PC-9 (cell line): ENCODE measurements at regions not wholly inside any gene's neighbourhood (a gene's known extent, or its start where the extent isn't known, plus 50 kb on each side); places are given as distances from the start of the nearest gene placed in this dataset.

Experiments
- BruUV-seq: library from RNA; stranded (reverse); fragments of 400-500 nt; replicated peaks from 2 replicates; lab custom pipeline; 2021; lab: Mats Ljungman, UMichigan
- CTCF ChIA-PET: fragments of 300-600 bp; sonication (Branson Sonifier 250); formaldehyde crosslinking; loops from one replicate; lab custom pipeline; 2022; ENCODE audit warnings: antibody characterized with exemption; lab: Charles Lee
- POLR2A ChIA-PET: fragments of 300-600 bp; sonication (Branson Sonifier 250); formaldehyde crosslinking; loops from one replicate; lab custom pipeline; 2022; ENCODE audit warnings: antibody characterized with exemption; ENCODE audit not compliant: unreplicated experiment; lab: Charles Lee
- DNase-seq, 2 experiments: peaks; one replicate each; pipeline versions ENCODE4 v3.0.0 to v3.0.0-alpha.2; 2015 to 2022; ENCODE audit warnings: mixed read lengths in 1 of 2
- H2AFZ ChIP-seq: fragments of 200-600 bp; sonication (generic); 2 replicates; pipeline ENCODE4 v1.8.1; 2017; ENCODE audit warnings: antibody characterized with exemption
- H3F3A ChIP-seq: fragments of 200-600 bp; sonication (generic); 2 replicates; pipeline ENCODE4 v1.8.1; 2017; ENCODE audit warnings: antibody characterized with exemption, mild to moderate bottlenecking, low read depth; ENCODE audit not compliant: insufficient read depth
- H3K27ac ChIP-seq: fragments of 200-600 bp; sonication (generic); 2 replicates; pipeline ENCODE4 v1.6.1; 2016; ENCODE audit warnings: mixed run types
- H3K27me3 ChIP-seq: fragments of 200-600 bp; sonication (generic); 2 replicates; pipeline ENCODE4 v1.6.1; 2016; ENCODE audit warnings: low read depth, mixed run types; ENCODE audit not compliant: insufficient read depth
- H3K36me3 ChIP-seq: fragments of 200-600 bp; sonication (generic); 2 replicates; pipeline ENCODE4 v1.6.1; 2016; ENCODE audit warnings: low read depth, mixed run types
- H3K4me1 ChIP-seq: fragments of 200-600 bp; sonication (generic); replicated peaks from 2 replicates; pipeline ENCODE4 v1.6.1; 2016; ENCODE audit warnings: mixed run types; ENCODE audit not compliant: insufficient read depth
- H3K4me2 ChIP-seq: fragments of 200-600 bp; sonication (generic); 2 replicates; pipeline ENCODE4 v1.6.1; 2017; ENCODE audit warnings: mixed run types
- H3K4me3 ChIP-seq: fragments of 200-600 bp; sonication (generic); 2 replicates; pipeline ENCODE4 v1.6.1; 2016; ENCODE audit warnings: mixed run types
- H3K79me2 ChIP-seq: fragments of 200-600 bp; sonication (generic); 2 replicates; pipeline ENCODE4 v1.6.1; 2017; ENCODE audit warnings: low read depth, mixed run types
- H3K9me2 ChIP-seq: fragments of 200-600 bp; sonication (generic); 2 replicates; pipeline ENCODE4 v1.8.1; 2017; ENCODE audit warnings: mild to moderate bottlenecking; ENCODE audit not compliant: insufficient read depth
- H3K9me3 ChIP-seq: fragments of 200-600 bp; sonication (generic); 2 replicates; pipeline ENCODE4 v1.8.1; 2016; ENCODE audit warnings: low read depth; ENCODE audit not compliant: insufficient read depth
- H4K20me1 ChIP-seq: fragments of 200-600 bp; sonication (generic); 2 replicates; pipeline ENCODE4 v1.8.1; 2017; ENCODE audit not compliant: insufficient read depth
- EZH2 ChIP-seq: fragments of 200-600 bp; sonication (generic); IDR thresholded peaks from 2 replicates; pipeline ENCODE4 v1.8.0; 2017; ENCODE audit warnings: antibody characterized with exemption, low read depth
- intact Hi-C: fragments of 100-400 bp; cut with micrococcal nuclease; formaldehyde crosslinking; loops from one replicate; pipeline ENCODE4 v1.10.0; 2022; ENCODE audit not compliant: unreplicated experiment
- TF ChIP-seq, protein P1 (sequence below): fragments of 200-600 bp; sonication (generic); conservative IDR thresholded peaks from 2 replicates; pipeline ENCODE4 v1.6.1; 2017; ENCODE audit warnings: mixed run types, antibody characterized with exemption, mild to moderate bottlenecking, moderate library complexity

DNA sequence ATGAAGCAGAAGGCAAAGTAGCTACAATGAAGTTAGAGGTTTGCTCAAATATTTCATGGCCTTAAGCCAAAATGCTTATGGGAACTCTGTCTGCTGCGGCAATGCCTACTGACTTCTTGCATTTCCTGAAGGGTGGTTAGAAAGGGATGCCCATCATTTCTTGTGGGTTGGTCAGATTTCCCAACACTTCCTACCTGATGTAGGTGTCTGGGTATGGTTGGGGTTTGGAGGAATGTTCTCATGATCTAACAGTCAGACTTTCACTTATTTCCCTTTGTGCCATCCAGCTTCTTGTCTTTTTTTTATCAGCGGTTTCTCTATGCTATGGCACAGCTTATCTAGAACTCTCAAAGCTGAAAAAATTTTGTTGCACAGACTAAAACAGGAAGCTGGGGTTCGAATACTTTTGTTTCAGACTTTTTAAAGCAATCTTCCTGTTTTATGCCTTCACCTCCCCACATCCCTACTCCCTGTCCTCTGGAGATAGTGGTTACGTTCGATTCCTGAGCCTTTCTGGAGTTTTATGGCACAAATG lies 307.7 kb downstream of the USP25 start:
- intact Hi-C loops: no loop called here
- Histone ChIP-seq H3K79me2 (no peaks in the 10 kb centered on the region), H3K36me3 (no peaks in the 10 kb centered on the region), H3K27me3 (no peaks in the 10 kb centered on the region), H3K9me2 (no peaks in the 10 kb centered on the region; the same call in 1 of the 2 replicates), H3F3A (no peaks in the 10 kb centered on the region), H4K20me1 (no peaks in the 10 kb centered on the region), H3K4me2 (no peak overlapping the region), H2AFZ (no peak overlapping the region), H3K4me3 (no peak overlapping the region), H3K9me3 (no peaks in the 10 kb centered on the region), H3K4me1 (no peaks in the 10 kb centered on the region), H3K27ac (no peak overlapping the region)
- ChIA-PET CTCF (no interaction called here), POLR2A (no interaction called here)
- TF ChIP-seq, protein P1, sequence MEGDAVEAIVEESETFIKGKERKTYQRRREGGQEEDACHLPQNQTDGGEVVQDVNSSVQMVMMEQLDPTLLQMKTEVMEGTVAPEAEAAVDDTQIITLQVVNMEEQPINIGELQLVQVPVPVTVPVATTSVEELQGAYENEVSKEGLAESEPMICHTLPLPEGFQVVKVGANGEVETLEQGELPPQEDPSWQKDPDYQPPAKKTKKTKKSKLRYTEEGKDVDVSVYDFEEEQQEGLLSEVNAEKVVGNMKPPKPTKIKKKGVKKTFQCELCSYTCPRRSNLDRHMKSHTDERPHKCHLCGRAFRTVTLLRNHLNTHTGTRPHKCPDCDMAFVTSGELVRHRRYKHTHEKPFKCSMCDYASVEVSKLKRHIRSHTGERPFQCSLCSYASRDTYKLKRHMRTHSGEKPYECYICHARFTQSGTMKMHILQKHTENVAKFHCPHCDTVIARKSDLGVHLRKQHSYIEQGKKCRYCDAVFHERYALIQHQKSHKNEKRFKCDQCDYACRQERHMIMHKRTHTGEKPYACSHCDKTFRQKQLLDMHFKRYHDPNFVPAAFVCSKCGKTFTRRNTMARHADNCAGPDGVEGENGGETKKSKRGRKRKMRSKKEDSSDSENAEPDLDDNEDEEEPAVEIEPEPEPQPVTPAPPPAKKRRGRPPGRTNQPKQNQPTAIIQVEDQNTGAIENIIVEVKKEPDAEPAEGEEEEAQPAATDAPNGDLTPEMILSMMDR: no peak
- TF ChIP-seq EZH2: no peak
- peak in 1 of 2 experiments; percentile 24 for DNase-seq
- BruUV-seq: no TSS peak

DNA sequence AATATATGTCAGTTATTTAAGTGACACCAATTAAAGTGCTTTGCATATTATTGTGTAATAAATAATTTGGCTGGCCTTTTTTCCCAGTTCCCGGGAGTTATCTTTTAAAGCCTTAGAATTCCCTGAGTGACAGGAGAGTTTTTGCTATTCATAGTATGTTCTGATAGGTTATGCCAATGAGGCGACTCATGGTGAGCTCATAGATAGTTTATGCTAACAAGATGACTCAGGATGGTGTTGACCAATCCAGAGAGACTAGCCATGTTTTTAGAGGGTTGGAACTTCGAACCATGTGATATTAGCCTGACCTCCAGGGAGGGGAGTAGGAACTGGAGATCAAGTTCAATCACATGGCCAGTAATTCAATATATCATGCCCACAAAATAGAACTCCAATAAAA lies 310.8 kb downstream of the USP25 start:
- Histone ChIP-seq H3K36me3 (no peaks in the 10 kb centered on the region), H3K4me3 (no peak overlapping the region), H3K79me2 (no peaks in the 10 kb centered on the region), H3K9me2 (no peaks in the 10 kb centered on the region; the same call in 1 of the 2 replicates), H2AFZ (no peak overlapping the region), H4K20me1 (no peaks in the 10 kb centered on the region), H3K4me2 (no peak overlapping the region), H3K9me3 (no peaks in the 10 kb centered on the region), H3K4me1 (no peaks in the 10 kb centered on the region), H3K27me3 (no peaks in the 10 kb centered on the region), H3F3A (no peaks in the 10 kb centered on the region), H3K27ac (no peak overlapping the region)
- ChIA-PET CTCF (no interaction called here), POLR2A (no interaction called here)
- no TSS peak for BruUV-seq
- intact Hi-C loops: no loop called here
- TF ChIP-seq EZH2: no peak
- TF ChIP-seq, protein P1: no peak
- DNase-seq: no peak

DNA sequence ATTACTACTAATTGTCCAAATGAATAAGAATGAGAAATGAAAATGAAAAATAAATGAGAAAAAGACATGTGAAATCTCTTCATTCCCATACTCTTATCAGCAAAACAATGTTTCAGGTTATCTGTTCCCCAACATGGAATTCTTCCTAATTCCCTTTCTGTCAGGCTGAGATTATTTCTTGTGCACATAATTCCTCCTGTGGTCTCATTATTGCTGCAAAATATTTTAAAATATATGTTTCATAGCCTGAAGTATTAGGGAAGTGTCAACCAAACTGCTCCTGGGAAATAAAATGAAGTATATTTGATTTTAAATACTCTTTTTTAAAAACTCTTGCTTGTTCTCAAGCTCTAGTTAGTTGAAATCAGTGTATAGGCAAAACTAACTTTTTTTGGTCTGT lies 314.9 kb downstream of the USP25 start:
- ChIA-PET POLR2A (no interaction called here), CTCF (no interaction called here)
- no peaks in the 10 kb centered on the region for H3K36me3 ChIP-seq
- no peak overlapping the region for H3K4me3 ChIP-seq
- H3K9me3 ChIP-seq: no peaks in the 10 kb centered on the region
- H2AFZ ChIP-seq: no peak overlapping the region
- no peaks in the 10 kb centered on the region for H3F3A ChIP-seq
- no peaks in the 10 kb centered on the region for H3K27me3 ChIP-seq
- DNase-seq: no peak
- BruUV-seq: no TSS peak
- no peaks in the 10 kb centered on the region for H4K20me1 ChIP-seq
- H3K27ac ChIP-seq: no peak overlapping the region
- intact Hi-C loops: no loop called here
- TF ChIP-seq EZH2: no peak
- TF ChIP-seq, protein P1: no peak
- H3K4me1 ChIP-seq: no peaks in the 10 kb centered on the region
- H3K79me2 ChIP-seq: no peaks in the 10 kb centered on the region
- H3K9me2 ChIP-seq: no peaks in the 10 kb centered on the region; the same call in 1 of the 2 replicates
- no peak overlapping the region for H3K4me2 ChIP-seq
